ENCODE measurements at regions not wholly inside any gene's neighbourhood (a gene's known extent, or its start where the extent isn't known, plus 50 kb on each side); places are given as distances from the start of the nearest gene placed in this dataset.

- no peak for DNase-seq
Measured at GRCh38 chr7:54963155-54963554, 55.7 kb upstream of the EGFR start.

- no peak for DNase-seq
Measured at GRCh38 chr7:54964136-54964535, 54.7 kb upstream of the EGFR start.

- DNase-seq, result no peak
Measured at GRCh38 chr7:54967377-54967776, 51.4 kb upstream of the EGFR start.

- no peak for DNase-seq
Measured at GRCh38 chr7:54968018-54968417, 50.8 kb upstream of the EGFR start.

Measured in right forelimb (tissue), 1 donor.